Activated CD4-positive, alpha-beta T cell treated with anti-CD3 and anti-CD28 coated beads, Interleukin-2, amount 50 U/mL, for 16 hours (primary cell): ENCODE measurements at regions not wholly inside any gene's neighbourhood (a gene's known extent, or its start where the extent isn't known, plus 50 kb on each side); places are given as distances from the start of the nearest gene placed in this dataset.
"Not testable (repeated sequence)": the region's sequence is repeated elsewhere in the genome, so short reads cannot be mapped to it uniquely, and the experiment has no call there.

Experiments
- DNase-seq: peaks from one replicate; pipeline ENCODE4 v3.0.0-alpha.2; 2020

DNA sequence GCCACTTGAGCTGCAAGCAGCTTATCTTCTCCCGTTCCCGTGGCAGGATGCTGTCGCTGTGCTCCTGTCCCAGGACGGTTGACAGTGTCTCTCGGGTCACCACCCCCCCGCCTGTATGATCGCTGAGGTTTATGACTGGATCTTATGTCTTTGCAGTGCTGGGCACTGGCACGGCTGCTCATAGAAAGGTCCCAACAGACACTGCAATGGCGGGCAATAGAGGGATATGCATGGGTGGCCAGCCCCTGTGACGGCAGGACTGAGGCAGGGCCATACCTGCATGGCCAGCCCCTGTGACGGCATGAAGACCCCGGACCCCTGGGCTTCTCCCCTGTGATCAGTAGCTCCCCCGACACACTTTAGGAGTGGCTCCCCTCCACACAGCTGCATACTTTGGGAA is 307.2 kb downstream of the TEX29 start:
- no peak for DNase-seq

DNA sequence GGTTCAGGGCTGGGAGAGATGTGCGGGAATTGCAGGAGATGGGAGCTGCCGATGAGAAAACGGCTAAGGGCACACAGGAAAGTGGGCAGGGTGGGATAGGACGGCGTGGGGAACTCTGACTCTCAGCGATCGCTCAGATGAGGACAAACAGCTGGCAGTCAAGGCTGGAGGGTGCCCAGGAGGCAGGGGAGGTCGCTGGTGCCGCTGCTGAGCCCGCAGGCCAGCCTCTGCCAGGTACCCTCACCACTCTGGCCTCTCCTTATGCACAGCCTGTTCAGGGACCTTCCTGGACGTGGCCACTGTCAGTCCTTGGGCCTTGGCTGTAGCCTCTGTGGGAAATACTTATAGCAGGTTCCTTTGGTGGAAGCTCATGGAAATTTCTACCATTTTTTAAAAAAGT is 308.6 kb downstream of the TEX29 start:
- DNase-seq = no peak

- DNase-seq = no peak
Observed at GRCh38 chr13:111629457-111629856, 309.0 kb downstream of the TEX29 start.

DNA sequence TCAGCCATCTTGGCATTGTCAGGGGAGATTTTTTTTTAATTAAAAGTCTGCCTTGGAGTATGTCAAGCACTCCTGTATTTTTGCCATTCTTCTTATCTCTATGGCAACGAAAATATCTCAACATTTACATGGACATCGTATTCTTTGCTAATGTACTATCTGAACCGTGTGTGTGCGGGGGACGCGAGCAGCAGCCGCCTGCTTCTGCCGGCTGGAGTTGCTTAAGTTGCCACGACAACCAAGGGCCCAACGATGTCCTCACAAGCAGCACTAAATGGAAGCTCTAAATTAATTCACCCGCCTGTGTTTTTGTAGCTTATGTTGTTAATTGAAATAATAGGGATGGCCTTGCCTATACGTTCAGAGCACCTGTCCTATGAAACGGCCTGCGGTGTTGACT is 309.5 kb downstream of the TEX29 start:
- DNase-seq = no peak

- DNase-seq = no peak
Observed at GRCh38 chr13:111630406-111630805, 310.0 kb downstream of the TEX29 start.

DNA sequence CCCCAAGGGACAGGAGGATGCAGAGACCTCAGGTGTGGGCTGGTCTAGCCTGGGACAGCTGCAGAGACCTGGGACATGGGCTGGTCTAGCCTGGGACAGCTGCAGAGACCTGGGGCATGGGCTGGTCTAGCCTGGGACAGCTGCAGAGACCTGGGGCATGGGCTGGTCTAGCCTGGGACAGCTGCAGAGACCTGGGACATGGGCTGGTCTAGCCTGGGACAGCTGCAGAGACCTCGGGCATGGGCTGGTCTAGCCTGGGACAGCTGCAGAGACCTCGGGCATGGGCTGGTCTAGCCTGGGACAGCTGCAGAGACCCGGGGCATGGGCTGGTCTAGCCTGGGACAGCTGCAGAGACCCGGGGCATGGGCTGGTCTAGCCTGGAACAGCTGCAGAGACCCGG is 310.8 kb downstream of the TEX29 start:
- not testable (repeated sequence) for DNase-seq

DNA sequence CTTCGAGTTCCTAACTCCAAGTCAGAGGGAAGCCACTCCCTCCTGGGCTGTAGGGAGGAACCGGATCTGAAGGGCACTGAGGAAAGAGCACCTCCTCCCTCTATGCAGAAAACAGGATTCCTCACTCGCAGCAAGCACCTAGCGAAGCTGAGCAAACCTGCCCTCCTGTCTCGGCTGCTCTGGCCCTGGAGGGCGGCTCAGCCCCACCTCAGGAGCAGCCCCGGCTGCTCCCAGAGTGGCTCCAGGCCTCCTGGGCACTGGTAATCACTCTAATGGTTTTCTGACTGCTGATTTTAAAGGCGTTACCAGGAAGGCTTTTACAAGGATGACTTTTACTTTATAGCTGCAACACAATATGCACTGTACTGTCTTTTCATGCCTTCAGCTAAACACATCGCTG is 312.5 kb downstream of the TEX29 start:
- DNase-seq = no peak

DNA sequence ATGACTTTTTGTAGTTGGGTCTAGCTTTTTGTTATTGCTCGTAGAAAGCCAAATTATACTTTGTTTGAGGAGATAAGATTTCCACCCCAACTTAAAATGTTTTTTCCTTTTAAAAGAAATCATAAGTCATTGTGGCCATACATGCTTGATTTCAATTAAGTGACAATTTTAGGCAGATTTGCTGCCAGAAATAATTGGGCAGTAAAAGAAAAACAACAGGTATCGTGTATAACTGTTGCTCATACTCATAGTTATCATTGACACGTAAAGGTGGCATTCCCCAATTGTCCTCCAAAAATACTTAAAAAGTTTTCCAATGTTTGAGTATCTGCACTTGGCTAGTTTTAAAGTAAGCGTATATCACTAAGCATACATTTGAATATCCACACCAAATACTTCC is 313.0 kb downstream of the TEX29 start:
- DNase-seq = no peak

GRCh38 chr13:111634410-111634809 is 314.0 kb downstream of the TEX29 start:
- no peak for DNase-seq

DNA sequence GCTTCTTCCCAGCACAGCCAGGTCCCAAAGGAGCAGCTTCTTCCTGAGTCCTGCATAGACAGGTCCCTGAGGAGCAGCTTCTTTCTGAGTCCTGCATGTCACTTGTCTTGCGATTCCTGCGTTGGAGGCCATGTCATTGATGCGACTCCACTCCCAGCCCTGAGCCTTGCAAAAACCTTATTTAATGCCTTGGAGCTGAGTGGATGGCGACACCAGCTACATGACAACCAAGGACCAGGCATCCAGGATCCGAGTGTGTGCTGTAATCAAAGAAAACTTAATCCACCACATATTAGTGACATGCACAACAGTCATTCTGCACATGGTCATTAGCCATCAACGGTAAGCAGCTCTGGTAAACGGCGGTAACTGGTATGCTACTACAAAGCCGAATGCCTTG is 315.8 kb downstream of the TEX29 start:
- DNase-seq = no peak

GRCh38 chr13:111636804-111637203 is 316.4 kb downstream of the TEX29 start:
- DNase-seq = no peak

GRCh38 chr13:111637365-111637764 is 316.9 kb downstream of the TEX29 start:
- no peak for DNase-seq

DNA sequence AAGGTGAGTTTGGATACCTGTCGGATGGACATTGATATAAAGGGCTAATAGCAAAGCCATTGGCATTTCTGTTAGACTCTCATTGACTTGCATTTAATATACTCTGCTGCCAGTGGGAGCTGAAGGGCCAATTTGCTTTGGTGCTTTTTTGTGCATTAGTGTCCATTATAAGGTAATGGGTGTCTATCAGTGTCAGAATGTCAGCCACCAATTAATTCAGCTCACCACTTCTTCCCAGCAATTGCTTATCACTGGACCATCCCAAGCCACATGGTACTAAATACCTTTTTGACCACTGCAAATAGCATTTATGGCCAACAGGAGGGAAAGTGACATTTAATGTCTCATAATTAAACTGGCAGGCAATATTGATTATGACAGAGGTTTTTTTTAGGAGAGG is 317.8 kb downstream of the TEX29 start:
- DNase-seq = no peak

DNA sequence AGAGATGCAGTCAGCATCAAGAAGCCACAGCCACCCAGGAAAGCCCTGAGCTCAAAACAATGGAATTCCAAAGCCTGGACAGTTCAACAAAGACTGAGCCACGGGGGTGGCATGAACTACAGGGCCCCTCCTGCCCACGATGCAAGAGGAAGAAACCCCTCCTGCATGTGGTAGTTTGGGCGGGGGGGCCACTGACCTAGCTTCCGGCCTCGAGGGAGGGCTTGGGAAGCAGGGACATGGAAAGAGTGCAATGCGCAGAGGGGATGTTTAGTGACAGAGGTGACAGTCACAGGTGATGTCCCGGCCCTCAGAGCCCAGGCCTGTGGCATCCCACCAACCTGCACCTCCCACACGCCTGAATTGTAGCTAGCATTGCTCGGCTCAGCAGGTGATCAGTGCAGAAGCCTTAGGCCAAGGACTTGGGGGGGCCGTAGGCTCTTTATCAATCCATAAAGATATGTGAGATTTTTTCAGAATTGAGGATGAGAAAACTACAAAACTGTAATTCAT is 318.8 kb downstream of the TEX29 start:
- no peak for DNase-seq

GRCh38 chr13:111640006-111640405 is 319.6 kb downstream of the TEX29 start:
- no peak for DNase-seq

GRCh38 chr13:111640476-111640875 is 320.0 kb downstream of the TEX29 start:
- no peak for DNase-seq

DNA sequence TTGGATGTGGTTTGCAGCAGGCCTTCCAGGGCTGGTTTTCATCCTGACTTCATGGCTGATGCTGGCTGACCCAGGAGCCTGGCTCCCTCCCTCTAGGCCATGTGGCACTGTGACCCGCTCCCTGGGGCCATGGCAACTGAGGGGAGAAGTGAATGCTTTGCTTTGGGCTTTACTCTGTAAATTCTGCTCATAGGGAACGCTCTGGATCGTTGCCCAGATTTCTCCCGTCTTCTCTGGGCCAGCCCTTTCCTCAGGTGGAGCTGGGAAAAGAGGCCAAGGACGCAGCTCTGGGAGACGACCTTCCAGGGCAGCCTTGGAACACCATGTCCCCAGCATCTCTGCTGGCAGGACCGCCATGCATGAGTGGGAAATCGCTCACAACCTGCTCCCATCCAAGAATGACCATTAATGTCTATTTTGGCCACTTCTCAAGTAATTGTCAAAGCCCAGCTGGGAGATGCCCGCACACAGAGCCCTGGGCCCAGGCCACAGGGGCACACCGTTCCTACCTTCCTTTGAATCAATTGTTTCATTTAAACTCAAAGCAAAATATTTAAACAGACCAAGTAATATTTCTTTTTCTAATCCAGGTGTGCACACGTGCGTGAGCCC is 321.8 kb downstream of the TEX29 start:
- no peak for DNase-seq

DNA sequence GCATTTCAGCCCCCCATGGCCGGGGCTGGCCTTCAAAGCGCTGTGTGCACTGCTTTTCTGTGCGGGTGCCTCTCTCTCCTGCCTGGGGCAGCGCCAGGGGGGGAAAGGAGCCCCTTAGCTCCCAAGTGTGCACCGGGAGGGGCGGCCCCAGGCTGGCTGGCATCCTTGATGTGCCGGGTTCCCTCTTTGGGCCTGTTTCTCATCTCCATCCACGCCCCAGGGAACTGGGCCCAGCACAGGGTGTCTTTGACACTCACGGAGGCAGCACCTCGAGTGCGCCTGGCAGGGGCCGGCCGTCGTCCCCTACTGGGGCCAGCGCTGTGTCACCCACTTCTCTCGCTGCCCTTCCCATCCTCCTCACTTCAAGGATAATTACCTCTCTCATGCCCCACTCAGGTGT is 324.3 kb downstream of the TEX29 start:
- DNase-seq = no peak

DNA sequence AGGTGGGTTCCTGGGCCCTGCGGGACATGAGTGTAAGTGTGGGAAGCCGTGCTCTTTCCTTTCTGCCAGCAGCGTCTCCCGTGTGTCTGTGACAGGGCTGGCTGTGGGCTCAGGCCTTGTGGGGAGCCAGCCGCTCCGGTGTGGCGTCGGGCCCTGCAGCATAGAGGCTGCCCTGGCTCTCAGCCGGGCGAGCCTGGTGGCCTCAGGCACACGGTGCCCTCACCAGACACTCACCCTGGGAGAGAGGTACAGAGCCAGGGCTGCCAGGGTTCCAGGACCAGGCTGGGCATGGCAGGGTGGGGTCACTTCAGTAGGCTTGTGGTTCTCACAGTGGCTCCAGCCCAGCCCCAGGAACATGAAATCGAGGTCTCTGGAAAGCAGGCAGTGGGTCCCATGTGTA is 324.8 kb downstream of the TEX29 start:
- DNase-seq = no peak

DNA sequence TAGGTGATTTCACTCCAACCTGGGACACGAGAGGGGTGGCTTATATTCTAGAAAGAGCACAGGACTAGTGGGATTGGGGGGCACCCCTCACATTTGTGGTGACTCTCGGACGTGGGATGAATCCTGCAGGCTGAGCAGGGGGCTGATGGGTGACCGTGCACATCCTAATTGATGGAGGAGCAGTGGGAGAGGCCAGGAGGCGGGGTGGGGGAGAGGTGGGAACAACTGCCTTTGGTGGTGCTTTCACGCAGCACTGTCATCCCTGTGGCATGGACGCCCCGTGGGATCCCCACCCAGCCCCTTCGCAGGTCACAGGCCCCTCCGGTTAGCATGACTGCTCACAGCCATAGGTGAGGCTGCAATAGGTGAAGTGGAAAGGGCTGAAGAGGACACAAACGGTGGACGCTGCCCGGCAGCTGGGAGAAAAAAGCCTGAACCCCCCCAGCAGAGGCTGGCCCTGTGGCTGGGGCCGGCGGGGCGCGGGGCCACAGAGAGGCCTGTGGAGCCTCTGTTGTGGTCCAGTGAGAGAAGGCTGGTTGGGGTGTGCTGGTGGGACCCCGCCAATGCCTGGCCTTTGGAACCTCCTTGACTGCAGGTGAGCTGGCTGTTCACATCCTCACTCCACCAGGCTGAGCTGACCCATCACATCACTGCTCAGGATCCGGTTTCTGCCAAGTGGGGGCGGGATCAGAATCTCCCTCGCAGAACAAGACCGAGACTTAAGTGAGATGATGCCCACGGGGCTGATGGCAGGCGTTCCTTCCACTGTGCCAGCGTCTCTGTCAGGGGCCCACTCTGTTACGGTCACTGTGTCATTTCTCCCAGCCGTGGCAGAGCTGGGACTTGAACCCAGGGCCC is 325.4 kb downstream of the TEX29 start:
- DNase-seq = no peak

- no peak for DNase-seq
Observed at GRCh38 chr13:111646456-111646855, 326.0 kb downstream of the TEX29 start.

GRCh38 chr13:111648885-111649284 is 328.4 kb downstream of the TEX29 start:
- no peak for DNase-seq

DNA sequence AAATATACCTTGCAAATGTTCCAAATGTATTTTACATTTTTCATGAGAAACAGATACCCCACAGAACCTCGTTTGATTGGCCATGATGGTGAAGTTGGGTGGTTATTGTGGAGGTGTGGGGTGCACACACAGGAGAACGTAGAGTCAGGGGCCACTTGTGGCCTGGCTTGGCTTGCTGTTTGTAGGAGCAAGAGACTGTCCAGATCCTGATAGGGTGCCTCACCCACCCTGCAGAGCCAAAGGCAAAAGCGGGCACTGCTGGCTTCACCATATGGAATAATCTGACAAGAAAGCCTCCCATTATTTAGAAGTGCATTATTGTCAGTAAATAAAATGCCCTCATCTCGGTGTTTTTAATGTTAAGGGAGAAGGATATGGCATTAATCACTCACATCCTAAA is 330.2 kb downstream of the TEX29 start:
- no peak for DNase-seq

- no peak for DNase-seq
Observed at GRCh38 chr13:111652676-111653075, 332.2 kb downstream of the TEX29 start.

DNA sequence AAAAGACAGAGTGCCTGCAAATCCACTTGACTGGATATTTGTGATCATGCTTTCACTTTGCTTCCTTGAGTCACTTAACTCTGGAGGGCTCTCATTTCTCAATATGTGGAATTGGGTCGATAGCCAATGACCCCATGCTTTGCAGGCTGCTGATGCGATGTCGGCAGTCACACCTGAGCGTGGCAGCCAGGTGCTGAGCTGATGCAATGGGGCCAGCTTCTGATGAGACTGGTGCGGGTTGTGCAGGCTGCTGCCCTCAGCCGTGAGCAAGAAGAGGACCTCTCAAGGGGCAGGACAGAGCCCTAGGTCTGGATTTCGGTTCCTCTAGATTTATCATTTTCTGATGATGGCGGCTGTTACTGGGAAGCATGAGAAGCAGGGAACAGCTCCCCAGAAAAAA is 334.1 kb downstream of the TEX29 start:
- DNase-seq = no peak
